IMR-90 (cell line): ENCODE measurements at regions not wholly inside any gene's neighbourhood (a gene's known extent, or its start where the extent isn't known, plus 50 kb on each side); places are given as distances from the start of the nearest gene placed in this dataset.

Experiments used
- ATAC-seq: fragments of 200-7000 bp; cut with Tn5 transposase; 2 replicates; pipeline ENCODE4 v1.9.1; 2020; ENCODE audit warnings: low read depth, mild to moderate bottlenecking, moderate library complexity
- BruUV-seq: library from RNA; stranded (reverse); fragments of 400-500 nt; replicated peaks from 2 replicates; lab custom pipeline; 2021; lab: Mats Ljungman, UMichigan
- CTCF ChIA-PET: fragments of 300-600 bp; formaldehyde crosslinking; extraction: SDS; loops from one replicate; lab custom pipeline; 2021; ENCODE audit warnings: antibody characterized with exemption; lab: Yijun Ruan, JAX
- POLR2A ChIA-PET: fragments of 300-600 bp; sonication (Branson Sonifier 250); formaldehyde crosslinking; loops from one replicate; lab custom pipeline; 2022; ENCODE audit warnings: antibody characterized with exemption; ENCODE audit not compliant: unreplicated experiment; lab: Charles Lee
- DNase-seq: peaks from one replicate; pipeline ENCODE4 v3.0.0; 2013
- H2AFZ ChIP-seq: replicated peaks from 2 replicates; pipeline ENCODE3; 2013; ENCODE audit warnings: low read length, mild to moderate bottlenecking; ENCODE audit not compliant: poor library complexity
- H2AK5ac ChIP-seq: 2 replicates; pipeline ENCODE4 v1.6.1; 2013; ENCODE audit warnings: low read depth, low read length, inconsistent platforms
- H2AK9ac ChIP-seq: replicated peaks from 2 replicates; pipeline ENCODE3; 2013; ENCODE audit warnings: mild to moderate bottlenecking, low read depth, low read length, moderate library complexity; ENCODE audit not compliant: poor library complexity
- H2BK120ac ChIP-seq: 2 replicates; pipeline ENCODE4 v1.6.1; 2013; ENCODE audit warnings: low read depth, low read length, inconsistent platforms
- H2BK15ac ChIP-seq: 3 replicates; pipeline ENCODE4 v1.6.1; 2013; ENCODE audit warnings: low read depth, low read length, inconsistent platforms
- H2BK20ac ChIP-seq: 2 replicates; pipeline ENCODE4 v1.6.1; 2013; ENCODE audit warnings: low read depth, mild to moderate bottlenecking, inconsistent platforms, low read length, moderate library complexity
- H2BK5ac ChIP-seq: 2 replicates; pipeline ENCODE4 v1.6.1; 2013; ENCODE audit warnings: mild to moderate bottlenecking, low read depth, low read length, inconsistent platforms; ENCODE audit not compliant: poor library complexity, severe bottlenecking
- H3K14ac ChIP-seq: replicated peaks from 2 replicates; pipeline ENCODE4 v1.6.1; 2013; ENCODE audit warnings: low read depth, low read length, inconsistent platforms
- H3K18ac ChIP-seq: 2 replicates; pipeline ENCODE4 v1.6.1; 2013; ENCODE audit warnings: low read depth, low read length, control low read depth
- H3K23ac ChIP-seq: 2 replicates; pipeline ENCODE4 v1.6.1; 2013; ENCODE audit warnings: low read depth, low read length, inconsistent platforms
- H3K27ac ChIP-seq: 2 replicates; pipeline ENCODE4 v1.5.1; 2013; ENCODE audit warnings: mild to moderate bottlenecking, control low read depth, low read length; ENCODE audit not compliant: insufficient read depth
- H3K27me3 ChIP-seq: 2 replicates; pipeline ENCODE4 v1.6.1; 2013; ENCODE audit warnings: low read length; ENCODE audit not compliant: control insufficient read depth, insufficient read depth
- H3K36me3 ChIP-seq: 2 replicates; pipeline ENCODE4 v1.6.1; 2013; ENCODE audit warnings: low read length, mixed read lengths; ENCODE audit not compliant: control insufficient read depth, insufficient read depth
- H3K4ac ChIP-seq: 2 replicates; pipeline ENCODE4 v1.6.1; 2013; ENCODE audit warnings: low read depth, low read length, inconsistent platforms
- H3K4me1 ChIP-seq: 2 replicates; pipeline ENCODE4 v1.6.1; 2013; ENCODE audit warnings: low read length, mixed read lengths; ENCODE audit not compliant: control insufficient read depth, insufficient read depth
- H3K4me2 ChIP-seq: 2 replicates; pipeline ENCODE4 v1.6.1; 2013; ENCODE audit warnings: low read depth, mild to moderate bottlenecking, control low read depth, low read length, moderate library complexity
- H3K4me3 ChIP-seq: 2 replicates; pipeline ENCODE4 v1.5.1; 2013; ENCODE audit warnings: low read depth, mild to moderate bottlenecking, control low read depth, low read length, moderate library complexity; ENCODE audit not compliant: insufficient read depth
- H3K56ac ChIP-seq: 2 replicates; pipeline ENCODE4 v1.6.1; 2013; ENCODE audit warnings: low read length, inconsistent platforms; ENCODE audit not compliant: insufficient read depth; ENCODE audit errors: extremely low read depth
- H3K79me1 ChIP-seq, 2 experiments: 2 replicates each; pipeline ENCODE4 v1.6.1; 2013; ENCODE audit warnings: low read length in 2 of 2, inconsistent platforms in 1 of 2, low read depth in 1 of 2
- H3K9ac ChIP-seq: 2 replicates; pipeline ENCODE4 v1.6.1; 2013; ENCODE audit warnings: low read depth, low read length, control low read depth
- H3K9me1 ChIP-seq: 2 replicates; pipeline ENCODE4 v1.6.1; 2013; ENCODE audit warnings: low read length, inconsistent platforms; ENCODE audit not compliant: insufficient read depth
- H3K9me3 ChIP-seq: 2 replicates; pipeline ENCODE4 v1.6.1; 2013; ENCODE audit warnings: low read length; ENCODE audit not compliant: control insufficient read depth, insufficient read depth
- H4K20me1 ChIP-seq: 2 replicates; pipeline ENCODE4 v1.6.1; 2013; ENCODE audit warnings: low read length, inconsistent platforms; ENCODE audit not compliant: insufficient read depth
- H4K5ac ChIP-seq: 2 replicates; pipeline ENCODE4 v1.6.1; 2013; ENCODE audit warnings: mild to moderate bottlenecking, low read depth, low read length, control low read depth
- H4K8ac ChIP-seq, 2 experiments: 2 replicates each; pipeline ENCODE4 v1.6.1; 2013; ENCODE audit warnings: low read depth in 2 of 2, low read length in 2 of 2, control low read depth in 1 of 2, inconsistent platforms in 1 of 2
- H4K91ac ChIP-seq: 2 replicates; pipeline ENCODE4 v1.6.1; 2013; ENCODE audit warnings: low read depth, low read length, inconsistent platforms; ENCODE audit not compliant: insufficient read depth
- CHD1 ChIP-seq: IDR thresholded peaks from 2 replicates; pipeline ENCODE4 v1.6.1; 2012; ENCODE audit warnings: low read depth, low read length, improper control_type of control experiment
- CTCF ChIP-seq: conservative IDR thresholded peaks from 2 replicates; pipeline ENCODE4 v1.5.1; 2012; ENCODE audit warnings: mild to moderate bottlenecking, low read depth, low read length, improper control_type of control experiment
- FOS ChIP-seq: fragments of 150-350 bp; IDR thresholded peaks from 2 replicates; pipeline ENCODE4 v1.6.1; 2016; ENCODE audit warnings: low read depth, low read length
- MAFK ChIP-seq: IDR thresholded peaks from 2 replicates; pipeline ENCODE4 v1.6.1; 2012; ENCODE audit warnings: low read depth, low read length, improper control_type of control experiment
- MXI1 ChIP-seq: IDR thresholded peaks from 2 replicates; pipeline ENCODE4 v1.6.1; 2012; ENCODE audit warnings: low read depth, mild to moderate bottlenecking, low read length, moderate library complexity, borderline replicate concordance
- NFE2L2 ChIP-seq: fragments of 150-350 bp; IDR thresholded peaks from 2 replicates; pipeline ENCODE4 v1.6.1; 2016; ENCODE audit warnings: low read depth, mild to moderate bottlenecking, low read length
- RAD21 ChIP-seq: IDR thresholded peaks from 2 replicates; pipeline ENCODE4 v1.6.1; 2012; ENCODE audit warnings: low read length, improper control_type of control experiment
- RCOR1 ChIP-seq: IDR thresholded peaks from 2 replicates; pipeline ENCODE4 v1.6.1; 2012; ENCODE audit warnings: mild to moderate bottlenecking, low read length, improper control_type of control experiment; ENCODE audit not compliant: insufficient replicate concordance
- RFX5 ChIP-seq: IDR thresholded peaks from 2 replicates; pipeline ENCODE4 v1.8.0; 2012; ENCODE audit warnings: low read depth, mild to moderate bottlenecking, low read length, moderate library complexity
- SMC3 ChIP-seq: fragments of 150-350 bp; IDR thresholded peaks from 2 replicates; pipeline ENCODE4 v1.6.1; 2016; ENCODE audit warnings: low read depth, mild to moderate bottlenecking, antibody characterized with exemption, low read length, moderate library complexity
- WGBS, 2 experiments: methylation state at CpG; one replicate each; pipeline versions ENCODE4 v1.1.5 to v1.1.7; 2013; ENCODE audit warnings: missing lambda C conversion rate in 2 of 2; ENCODE audit not compliant: insufficient read length in 1 of 2; ENCODE audit errors: extremely low coverage in 2 of 2; 5-methylcytosine and 5-hydroxymethylcytosine counted together
- dilution Hi-C: fragments of 300-500 bp; cut with HindIII; formaldehyde crosslinking; loops from one replicate; pipeline ENCODE4 v1.14.3; 2018; ENCODE audit warnings: low sequenced_read_pairs; ENCODE audit not compliant: unreplicated experiment
- in situ Hi-C: fragments of 300-500 bp; cut with MboI; formaldehyde crosslinking; loops from 3 replicates; pipeline ENCODE4 v1.14.3; 2019; ENCODE audit warnings: low sequenced_read_pairs, inconsistent platforms, mixed read lengths
- intact Hi-C: fragments of 100-400 bp; cut with micrococcal nuclease; formaldehyde crosslinking; loops from 2 replicates; pipeline ENCODE4 v1.10.0; 2022

- Histone ChIP-seq H3K9me1 (no peaks in the 10 kb centered on the region), H3K79me1 (no peaks in the 10 kb centered on the region), H4K8ac (no peak overlapping the region), H4K5ac (no peak overlapping the region), H3K23ac (no peak overlapping the region), H2AK9ac (no peak overlapping the region), H2AFZ (no peak overlapping the region), H3K27ac (no peak overlapping the region), H2BK20ac (no peak overlapping the region), H3K9ac (no peak overlapping the region), H3K36me3 (no peaks in the 10 kb centered on the region), H3K4ac (no peak overlapping the region), H2BK15ac (no peak overlapping the region), H3K4me2 (no peak overlapping the region), H3K4me3 (no peak overlapping the region), H2BK120ac (no peak overlapping the region), H4K91ac (no peak overlapping the region), H3K27me3 (no peaks in the 10 kb centered on the region), H3K14ac (no peak overlapping the region), H3K56ac (no peak overlapping the region), H2AK5ac (no peak overlapping the region), H4K20me1 (no peaks in the 10 kb centered on the region), H3K9me3 (peaks cover 1% of the 10 kb centered on the region), H3K4me1 (no peaks in the 10 kb centered on the region), H2BK5ac (no peak overlapping the region), H3K18ac (no peak overlapping the region)
- TF ChIP-seq MAFK, result no peak
- TF ChIP-seq CHD1, result no peak
- TF ChIP-seq SMC3, result no peak
- no peak for TF ChIP-seq CTCF
- TF ChIP-seq MXI1, result no peak
- no peak for TF ChIP-seq RAD21
- no peak for TF ChIP-seq NFE2L2
- TF ChIP-seq RCOR1, result no peak
- no peak for TF ChIP-seq FOS
- TF ChIP-seq RFX5, result no peak
- ATAC-seq (no peak), DNase-seq (no peak)
- ChIA-PET POLR2A (no interaction called here), CTCF (no interaction called here)
- BruUV-seq, result no TSS peak
- intact Hi-C loops, result no loop called here
- no CpG with 5 or more reads among the region's 3 CpGs for WGBS, 2 experiments
- in situ Hi-C loops, result no loop called here
- dilution Hi-C loops, result no loop called here
Observed at GRCh38 chr2:129050101-129050500, 731.4 kb upstream of the HS6ST1 start.
